GM18867 (cell line): ENCODE measurements at regions not wholly inside any gene's neighbourhood (a gene's known extent, or its start where the extent isn't known, plus 50 kb on each side); places are given as distances from the start of the nearest gene placed in this dataset.

Experiments
- ATAC-seq: cut with Tn5 transposase; IDR thresholded peaks from one replicate; pipeline ENCODE4 v1.9.1; 2021; ENCODE audit warnings: mild to moderate bottlenecking, moderate library complexity; ENCODE audit not compliant: unreplicated experiment

GRCh38 chrX:57848857-57849256 is 61.4 kb downstream of the ZXDA start:
- ATAC-seq, result no peak

- ATAC-seq, result no peak
These were observed 87.4 kb downstream of the ZXDA start for GRCh38 chrX:57822818-57823217.

DNA sequence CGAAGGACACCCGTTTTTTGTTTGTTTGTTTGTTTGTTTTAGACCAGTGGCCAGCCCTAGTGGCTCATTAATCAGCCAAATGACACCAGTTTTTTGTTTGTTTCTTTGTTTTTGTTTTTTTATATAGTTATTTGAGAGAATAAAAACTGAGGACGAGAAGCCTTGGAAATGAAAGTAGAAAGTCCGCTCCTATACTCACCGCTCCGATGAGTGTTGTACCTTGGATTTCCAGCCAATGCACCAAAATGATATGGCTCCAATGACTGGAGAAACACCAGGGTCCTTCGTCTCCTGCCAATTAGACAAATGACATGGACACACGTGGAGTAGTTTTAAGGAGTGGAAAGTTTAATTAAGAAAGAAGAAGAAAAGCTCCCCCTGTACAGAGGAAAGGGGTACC is 87.9 kb downstream of the ZXDA start:
- ATAC-seq, result no peak

- peak; percentile 82 for ATAC-seq
These were observed 88.4 kb downstream of the ZXDA start for GRCh38 chrX:57821703-57822387.

DNA sequence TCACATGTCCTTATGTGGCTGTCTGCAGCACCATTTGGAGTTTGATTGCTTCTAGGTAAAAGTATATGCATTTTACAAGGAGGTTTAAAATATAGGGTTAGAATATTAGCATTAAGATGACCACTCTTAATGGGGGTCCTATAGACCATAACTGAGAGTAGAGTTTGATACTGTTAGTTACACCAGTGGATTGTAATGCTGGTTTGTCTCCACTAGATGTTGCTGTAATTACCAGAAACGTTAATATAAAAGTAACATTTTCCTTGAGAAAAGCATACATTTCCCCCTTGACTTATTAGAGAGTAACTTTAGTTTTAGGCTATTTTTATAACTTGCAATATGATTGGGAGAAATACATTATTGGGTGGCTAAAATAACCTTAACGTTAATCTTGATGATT is 93.0 kb downstream of the ZXDA start:
- no peak for ATAC-seq

GRCh38 chrX:57772637-57773036 is 92.6 kb upstream of the NLRP2B start:
- no peak for ATAC-seq

DNA sequence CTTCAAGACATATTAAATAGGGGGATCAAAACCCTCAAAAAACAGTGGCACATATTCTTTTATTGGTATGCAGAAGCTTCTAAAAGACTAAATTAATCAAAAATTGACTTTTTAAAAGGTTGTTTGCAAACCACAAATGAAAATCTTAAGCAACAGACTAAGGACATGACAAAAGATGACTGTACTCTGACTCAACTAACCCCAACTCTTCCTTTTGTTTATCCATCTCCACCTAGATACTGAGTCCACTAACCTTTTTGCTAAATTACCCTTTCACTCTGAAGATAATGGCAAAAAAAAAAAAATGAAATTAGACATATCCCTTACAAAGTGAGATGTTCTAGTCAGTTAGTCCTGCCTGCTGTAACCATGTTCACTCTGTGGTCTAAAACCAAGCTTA is 91.6 kb upstream of the NLRP2B start:
- no peak for ATAC-seq

GRCh38 chrX:57752866-57753265 is 72.8 kb upstream of the NLRP2B start:
- ATAC-seq, result no peak

- ATAC-seq, result no peak
These were observed 61.0 kb upstream of the NLRP2B start for GRCh38 chrX:57741107-57741506.

GRCh38 chrX:57737881-57738280 is 57.8 kb upstream of the NLRP2B start:
- no peak for ATAC-seq
